Activated T-helper 2 cell treated with anti-CD3 and anti-CD28 coated beads, Interferon-gamma antibody, Interleukin-2, Interleukin-4, amounts not matched to agents 10 μg/mL and 5 μg/mL and 100 μg/mL, durations not matched to agents 14 hours and 24 hours and 36 hours (primary cell): ENCODE measurements at regions not wholly inside any gene's neighbourhood (a gene's known extent, or its start where the extent isn't known, plus 50 kb on each side); places are given as distances from the start of the nearest gene placed in this dataset.

Experiments used
- DNase-seq: peaks from one replicate; pipeline ENCODE4 v3.0.0; 2021; ENCODE audit warnings: low spot score
- H3K27ac Mint-ChIP-seq: one replicate; pipeline ENCODE4 v1.8.0; 2021; ENCODE audit warnings: mixed read lengths
- H3K27me3 Mint-ChIP-seq: one replicate; pipeline ENCODE4 v1.8.0; 2021; ENCODE audit warnings: low read depth, mixed read lengths
- H3K36me3 Mint-ChIP-seq: one replicate; pipeline ENCODE4 v1.8.0; 2021; ENCODE audit warnings: low read depth, mixed read lengths
- H3K4me1 Mint-ChIP-seq: one replicate; pipeline ENCODE4 v1.8.0; 2021; ENCODE audit warnings: low read depth, mixed read lengths
- H3K4me3 Mint-ChIP-seq: one replicate; pipeline ENCODE4 v1.8.0; 2021; ENCODE audit warnings: low read depth, mild to moderate bottlenecking, moderate library complexity, mixed read lengths
- H3K9me3 Mint-ChIP-seq: one replicate; pipeline ENCODE4 v1.8.0; 2021; ENCODE audit warnings: mixed read lengths
- intact Hi-C: fragments of 100-400 bp; cut with micrococcal nuclease; formaldehyde crosslinking; loops from one replicate; pipeline ENCODE4 v1.15.1; 2023

DNA sequence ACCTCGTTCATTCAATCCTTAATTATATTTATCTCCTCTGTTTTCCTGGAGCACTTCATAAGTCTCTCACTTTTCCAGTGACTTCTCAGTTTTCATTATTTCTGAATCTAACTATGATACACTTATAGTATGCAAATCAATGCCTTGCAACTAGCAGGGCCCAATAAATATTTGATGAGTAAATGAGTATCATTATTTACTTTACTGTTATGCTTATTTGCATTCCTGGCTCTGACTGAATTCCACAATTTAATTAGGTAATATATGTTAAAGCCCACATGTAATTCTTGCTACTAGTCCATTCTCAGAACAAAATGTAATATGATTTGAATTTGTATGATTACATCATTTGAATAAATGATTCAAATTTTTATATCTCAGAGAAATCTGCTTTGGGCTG lies 1595.1 kb upstream of the MIR17HG start:
- H3K27me3 Mint-ChIP-seq, result no peaks in the 10 kb centered on the region
- no peak for DNase-seq
- intact Hi-C loops, result no loop called here
- H3K9me3 Mint-ChIP-seq, result peaks cover 26% of the 10 kb centered on the region
- H3K4me3 Mint-ChIP-seq, result no peak overlapping the region
- H3K4me1 Mint-ChIP-seq, result no peaks in the 10 kb centered on the region
- H3K36me3 Mint-ChIP-seq, result no peaks in the 10 kb centered on the region
- no peak overlapping the region for H3K27ac Mint-ChIP-seq

DNA sequence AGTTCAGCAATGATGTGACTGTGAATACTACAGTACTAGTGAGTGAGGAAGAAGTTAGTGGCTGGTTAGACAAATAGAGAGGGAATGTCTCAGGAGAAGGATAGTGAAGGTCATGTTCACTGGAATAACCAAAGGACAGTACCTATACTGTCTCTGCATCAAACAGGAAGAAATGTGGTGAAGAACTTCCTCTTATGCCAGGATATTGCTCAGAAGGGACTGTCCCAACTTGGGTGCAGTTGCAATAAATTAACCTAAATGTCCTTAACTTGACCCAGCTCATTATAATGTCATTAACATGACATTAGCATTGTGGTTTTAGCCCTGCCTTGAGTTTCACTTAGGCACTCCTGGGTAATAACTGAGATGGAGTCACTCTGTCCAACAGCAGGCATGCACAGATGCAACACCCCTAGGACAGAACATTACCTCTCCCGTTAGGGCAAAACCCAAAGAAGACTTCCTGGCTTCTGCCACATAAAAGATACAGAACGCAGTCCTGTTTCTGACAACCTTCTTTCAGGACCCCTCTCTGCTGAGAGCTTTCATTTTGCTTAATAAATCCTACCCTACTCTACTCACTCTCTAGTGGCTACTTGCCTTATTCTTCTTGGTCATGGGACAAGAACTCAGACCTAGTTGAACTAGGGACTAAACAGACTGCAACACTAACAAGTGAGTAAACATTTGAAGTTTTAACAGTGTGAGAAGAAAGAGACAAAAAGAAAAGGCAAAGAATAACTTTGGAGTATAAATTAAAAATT lies 1591.6 kb upstream of the MIR17HG start:
- Mint-ChIP-seq H3K4me3 (no peak overlapping the region), H3K9me3 (peaks cover 31% of the 10 kb centered on the region), H3K36me3 (no peaks in the 10 kb centered on the region), H3K27ac (no peak overlapping the region), H3K27me3 (no peaks in the 10 kb centered on the region), H3K4me1 (no peaks in the 10 kb centered on the region)
- intact Hi-C loops, result no loop called here
- no peak for DNase-seq

DNA sequence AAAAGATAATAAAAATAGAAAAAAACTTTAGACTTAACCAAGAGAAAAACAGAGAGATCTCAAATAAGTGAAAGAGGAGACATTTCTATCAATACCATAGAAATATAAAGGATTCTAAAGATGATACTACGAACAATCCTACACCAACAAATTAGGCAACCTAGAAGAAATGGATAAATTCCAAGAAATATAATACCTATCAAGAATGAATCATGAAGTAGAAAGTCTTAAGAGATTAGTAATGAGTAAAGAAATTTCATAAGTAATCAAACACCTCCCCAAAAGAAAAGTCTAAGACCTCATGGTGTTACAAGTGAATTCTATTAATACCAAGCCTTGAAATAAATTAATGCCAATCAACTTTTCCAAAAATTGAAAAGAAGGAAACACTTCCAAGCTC lies 1584.5 kb upstream of the MIR17HG start:
- DNase-seq, result no peak
- no peaks in the 10 kb centered on the region for H3K36me3 Mint-ChIP-seq
- H3K4me1 Mint-ChIP-seq, result no peaks in the 10 kb centered on the region
- no peak overlapping the region for H3K27ac Mint-ChIP-seq
- intact Hi-C loops, result no loop called here
- H3K4me3 Mint-ChIP-seq, result no peak overlapping the region
- no peaks in the 10 kb centered on the region for H3K27me3 Mint-ChIP-seq
- peaks cover 34% of the 10 kb centered on the region for H3K9me3 Mint-ChIP-seq

DNA sequence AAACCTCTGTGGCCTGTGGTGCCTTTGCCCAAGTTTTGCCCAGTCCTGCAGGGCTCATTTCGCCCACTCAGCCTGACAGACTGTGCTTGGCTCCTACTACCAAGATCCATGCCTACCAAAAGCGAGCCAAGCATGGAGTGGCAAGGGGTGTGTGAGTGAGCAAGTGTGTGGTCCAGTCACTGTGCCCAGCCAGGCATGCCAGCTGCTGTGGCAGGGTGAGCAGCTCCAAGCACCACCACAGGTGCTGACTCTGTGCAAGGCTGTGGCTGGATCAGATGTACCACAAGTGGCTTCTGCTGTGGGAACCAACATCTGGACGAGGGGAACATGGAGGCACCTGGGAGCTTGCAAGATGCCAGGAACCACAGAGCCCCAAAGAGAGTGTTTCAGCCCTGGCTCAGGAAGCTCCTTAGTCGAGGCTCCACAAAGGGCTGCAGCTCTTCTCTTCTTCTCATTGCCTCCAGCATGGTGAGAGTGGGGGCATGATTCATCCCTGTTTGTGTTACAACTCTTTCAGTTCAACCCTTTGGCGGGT lies 1564.2 kb upstream of the MIR17HG start:
- intact Hi-C loops, result no loop called here
- no peaks in the 10 kb centered on the region for H3K27me3 Mint-ChIP-seq
- no peak overlapping the region for H3K27ac Mint-ChIP-seq
- no peak for DNase-seq
- H3K9me3 Mint-ChIP-seq, result peaks cover 15% of the 10 kb centered on the region
- H3K4me3 Mint-ChIP-seq, result no peak overlapping the region
- no peaks in the 10 kb centered on the region for H3K4me1 Mint-ChIP-seq
- H3K36me3 Mint-ChIP-seq, result no peaks in the 10 kb centered on the region

DNA sequence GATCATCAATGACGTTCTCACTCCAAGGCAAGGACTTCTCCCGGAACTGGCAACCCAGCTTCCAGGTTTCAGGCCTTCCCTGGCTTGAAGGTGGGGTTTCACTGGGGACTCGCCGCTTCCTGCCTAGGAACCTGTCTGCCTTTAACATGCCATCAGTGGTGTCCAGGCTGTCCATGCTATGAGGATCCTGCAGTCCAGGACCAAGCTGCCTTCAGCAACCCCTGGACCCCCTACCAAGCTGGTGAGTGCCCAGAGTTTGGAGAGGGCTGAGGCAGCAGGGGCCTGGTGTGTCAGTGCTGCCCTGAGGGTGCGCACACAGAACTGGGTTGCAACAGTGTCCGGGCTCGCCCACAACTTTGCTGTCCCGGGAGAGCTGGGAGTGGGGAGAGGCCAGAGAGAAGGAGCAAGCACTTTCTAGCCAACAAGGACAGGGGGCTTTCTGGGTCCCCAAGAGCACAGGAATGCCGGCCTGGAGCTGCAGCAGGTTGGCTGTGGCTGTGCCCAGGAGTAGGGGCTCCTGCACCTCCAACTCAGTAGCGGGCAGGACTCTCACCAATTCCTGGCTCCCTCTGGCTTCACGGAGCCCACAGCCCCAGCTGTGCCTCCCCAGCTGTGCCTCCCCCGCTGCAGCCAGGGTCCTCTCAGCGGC lies 1563.2 kb upstream of the MIR17HG start:
- intact Hi-C loops, result no loop called here
- Mint-ChIP-seq H3K27me3 (no peaks in the 10 kb centered on the region), H3K4me3 (no peak overlapping the region), H3K36me3 (no peaks in the 10 kb centered on the region), H3K4me1 (no peaks in the 10 kb centered on the region), H3K27ac (no peak overlapping the region), H3K9me3 (peaks cover 22% of the 10 kb centered on the region)
- no peak for DNase-seq

DNA sequence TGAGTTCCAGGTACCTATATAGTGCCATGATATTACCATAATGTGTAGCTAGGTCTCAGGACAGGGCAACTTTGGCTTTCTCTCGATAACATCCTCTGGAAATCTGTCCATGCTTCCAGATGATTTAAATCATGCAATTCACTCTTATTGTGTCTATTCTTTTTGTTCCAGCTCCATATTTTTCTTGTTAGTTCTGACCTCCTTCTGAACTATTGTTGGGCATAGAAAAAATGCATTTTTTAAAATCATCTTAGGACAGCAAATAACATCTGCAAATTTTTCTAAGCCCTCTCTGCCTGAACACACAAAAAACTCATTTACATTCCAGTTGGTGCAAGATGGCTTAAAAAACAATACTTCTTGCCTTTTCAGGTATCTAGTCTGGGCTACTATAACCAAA lies 1561.0 kb upstream of the MIR17HG start:
- no peak for DNase-seq
- Mint-ChIP-seq H3K4me3 (no peak overlapping the region), H3K27ac (no peak overlapping the region), H3K9me3 (peaks cover 27% of the 10 kb centered on the region), H3K4me1 (no peaks in the 10 kb centered on the region), H3K27me3 (no peaks in the 10 kb centered on the region), H3K36me3 (no peaks in the 10 kb centered on the region)
- intact Hi-C loops, result no loop called here

DNA sequence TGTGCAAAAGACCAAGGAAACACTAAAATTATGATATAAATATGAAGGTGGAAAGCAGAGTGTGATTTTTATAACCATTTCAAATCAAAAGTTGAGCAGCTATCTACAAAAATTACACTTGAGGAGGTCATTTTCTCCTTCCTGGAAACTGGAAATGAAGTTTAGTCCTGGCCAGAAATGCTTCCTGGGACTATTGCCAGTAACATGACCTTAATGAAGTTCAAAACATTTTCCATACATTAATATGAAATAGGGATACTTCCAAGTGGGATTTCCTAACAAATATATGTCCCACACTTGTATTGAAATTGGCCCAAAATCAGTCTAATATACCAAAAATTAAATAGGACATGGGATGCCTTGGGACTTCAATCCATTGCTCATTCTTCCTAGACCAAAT lies 1556.8 kb upstream of the MIR17HG start:
- DNase-seq, result no peak
- intact Hi-C loops, result no loop called here
- H3K27ac Mint-ChIP-seq, result no peak overlapping the region
- no peaks in the 10 kb centered on the region for H3K4me1 Mint-ChIP-seq
- H3K9me3 Mint-ChIP-seq, result peaks cover 34% of the 10 kb centered on the region
- no peaks in the 10 kb centered on the region for H3K27me3 Mint-ChIP-seq
- H3K4me3 Mint-ChIP-seq, result no peak overlapping the region
- no peaks in the 10 kb centered on the region for H3K36me3 Mint-ChIP-seq

DNA sequence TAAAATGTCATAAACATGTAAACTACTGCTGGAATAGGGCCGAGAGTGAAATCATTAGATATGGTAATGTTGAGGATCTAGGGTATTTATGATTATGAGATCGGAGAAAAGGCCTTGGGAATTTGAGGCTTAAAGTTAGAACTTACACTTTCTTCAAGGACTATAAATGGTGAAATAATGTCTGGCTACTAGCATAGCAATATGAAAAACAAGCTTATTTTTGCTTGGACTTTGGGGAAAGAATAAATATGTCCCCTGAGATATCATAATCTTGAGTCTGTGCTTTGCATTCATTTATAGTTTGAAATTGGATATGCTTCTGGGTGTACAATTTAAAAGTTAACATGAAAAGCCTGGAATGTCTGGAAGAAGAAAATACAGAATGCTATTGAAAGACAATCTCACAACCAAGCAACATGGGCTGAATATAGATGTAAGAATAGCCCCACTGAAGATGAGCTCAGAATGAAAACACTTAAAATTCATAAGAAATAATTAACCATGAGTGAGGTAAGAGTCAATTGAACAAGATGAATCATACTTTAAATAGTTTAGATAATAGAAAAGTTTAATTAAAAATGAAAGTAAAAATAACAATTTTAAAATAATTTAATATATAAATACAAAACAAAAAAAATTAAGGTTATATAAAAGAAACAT lies 1555.4 kb upstream of the MIR17HG start:
- no peak for DNase-seq
- Mint-ChIP-seq H3K36me3 (no peaks in the 10 kb centered on the region), H3K27me3 (no peaks in the 10 kb centered on the region), H3K4me1 (no peaks in the 10 kb centered on the region), H3K4me3 (no peak overlapping the region), H3K27ac (no peak overlapping the region), H3K9me3 (peaks cover 43% of the 10 kb centered on the region)
- intact Hi-C loops, result no loop called here

DNA sequence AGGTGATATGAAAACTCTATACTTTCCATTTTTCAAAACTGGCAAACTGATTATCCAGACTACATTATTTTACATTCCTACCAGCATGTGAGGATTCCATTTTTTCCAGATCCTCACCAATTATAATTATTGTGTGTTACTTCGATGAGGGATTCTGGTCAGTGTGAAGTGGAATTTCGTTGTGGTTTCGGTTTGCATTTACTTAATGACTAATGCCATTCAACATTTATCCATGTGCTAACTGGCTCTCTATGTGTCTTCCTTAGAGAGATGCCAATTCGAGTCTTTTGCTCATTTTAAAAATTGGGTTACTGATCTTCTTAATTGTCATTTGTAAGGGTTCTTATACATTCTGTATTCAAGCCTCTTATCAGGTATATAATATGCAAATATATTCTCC lies 1551.3 kb upstream of the MIR17HG start:
- intact Hi-C loops, result no loop called here
- Mint-ChIP-seq H3K36me3 (no peaks in the 10 kb centered on the region), H3K4me3 (no peak overlapping the region), H3K4me1 (no peaks in the 10 kb centered on the region), H3K27ac (no peak overlapping the region), H3K9me3 (peaks cover 48% of the 10 kb centered on the region), H3K27me3 (no peaks in the 10 kb centered on the region)
- no peak for DNase-seq

DNA sequence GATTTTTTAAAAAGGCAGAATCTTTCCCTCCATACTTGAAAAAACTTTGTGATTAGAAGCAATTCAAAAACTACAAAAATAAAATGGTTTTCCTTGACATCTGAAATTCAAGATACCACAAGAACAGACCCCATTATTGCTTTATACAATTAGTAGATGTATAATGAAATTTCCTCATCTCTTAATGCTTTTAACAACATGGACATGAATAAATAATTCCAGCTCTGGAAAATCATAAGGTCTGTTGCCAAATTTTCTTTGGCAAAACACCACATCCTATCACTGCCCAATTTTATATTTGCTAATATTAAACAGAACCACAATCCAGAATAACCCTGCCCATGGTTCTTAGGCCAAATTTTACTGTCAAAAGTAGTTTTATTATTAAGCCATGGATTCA lies 1543.6 kb upstream of the MIR17HG start:
- Mint-ChIP-seq H3K27me3 (no peaks in the 10 kb centered on the region), H3K4me1 (no peaks in the 10 kb centered on the region), H3K36me3 (no peaks in the 10 kb centered on the region), H3K4me3 (no peak overlapping the region), H3K27ac (no peak overlapping the region), H3K9me3 (peaks cover 47% of the 10 kb centered on the region)
- intact Hi-C loops, result no loop called here
- no peak for DNase-seq

DNA sequence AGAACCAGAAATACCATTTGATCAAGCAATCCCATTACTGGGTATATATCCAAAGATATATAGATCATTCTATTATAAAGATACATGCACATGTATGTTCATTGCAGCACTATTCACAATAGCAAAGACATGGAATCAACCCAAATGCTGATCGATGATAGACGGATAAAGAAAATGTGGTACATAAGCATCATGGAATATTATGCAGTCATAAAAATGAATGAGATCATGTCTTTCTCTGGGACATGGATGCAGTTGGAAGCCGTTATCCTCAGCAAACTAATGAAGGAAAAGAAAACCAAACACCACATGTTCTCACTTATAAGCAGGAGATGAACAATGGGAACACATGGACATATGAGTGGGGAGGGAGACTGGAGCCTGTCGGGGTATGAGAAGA lies 1540.9 kb upstream of the MIR17HG start:
- H3K27me3 Mint-ChIP-seq, result no peaks in the 10 kb centered on the region
- H3K27ac Mint-ChIP-seq, result no peak overlapping the region
- intact Hi-C loops, result no loop called here
- H3K4me3 Mint-ChIP-seq, result no peak overlapping the region
- H3K9me3 Mint-ChIP-seq, result peaks cover 31% of the 10 kb centered on the region
- no peaks in the 10 kb centered on the region for H3K36me3 Mint-ChIP-seq
- no peak for DNase-seq
- no peaks in the 10 kb centered on the region for H3K4me1 Mint-ChIP-seq

DNA sequence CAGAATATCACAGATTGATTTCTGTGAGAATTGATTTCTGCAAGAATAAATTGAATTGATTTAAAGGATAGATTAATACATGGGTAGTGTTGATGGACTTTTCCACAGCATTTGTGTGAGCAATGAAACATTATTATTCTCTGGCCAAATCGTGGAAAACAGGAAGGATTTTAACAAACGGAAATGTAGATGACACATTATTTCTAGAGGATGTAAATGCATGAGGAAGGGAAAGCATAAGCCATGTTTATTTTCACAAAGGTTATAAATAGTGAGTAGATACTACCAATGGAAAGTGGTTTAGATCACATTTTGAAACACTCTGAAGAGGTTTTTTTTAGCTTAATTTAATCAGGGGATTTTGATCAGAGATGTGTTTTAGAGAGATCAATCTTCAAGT lies 1534.6 kb upstream of the MIR17HG start:
- Mint-ChIP-seq H3K4me1 (no peaks in the 10 kb centered on the region), H3K4me3 (no peak overlapping the region), H3K9me3 (peaks cover 34% of the 10 kb centered on the region), H3K36me3 (no peaks in the 10 kb centered on the region), H3K27me3 (no peaks in the 10 kb centered on the region), H3K27ac (no peak overlapping the region)
- no peak for DNase-seq
- intact Hi-C loops, result no loop called here

DNA sequence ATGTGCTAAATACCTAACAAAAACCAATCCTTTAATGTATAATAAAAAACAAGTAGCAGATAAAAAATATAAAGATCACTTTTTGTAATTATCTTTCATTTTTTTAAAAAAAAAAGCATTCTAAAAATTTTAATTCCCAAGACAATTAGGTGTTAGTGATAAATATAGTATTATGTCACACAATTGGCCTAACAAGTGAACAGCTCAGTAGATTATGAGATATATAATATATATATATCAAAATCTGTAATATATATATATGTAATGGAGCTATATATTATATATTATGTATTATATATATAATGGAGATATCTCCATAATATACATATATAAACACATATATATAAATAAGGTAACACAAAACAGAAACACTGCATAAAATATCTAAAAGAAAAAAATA lies 1531.1 kb upstream of the MIR17HG start:
- no peak overlapping the region for H3K27ac Mint-ChIP-seq
- H3K27me3 Mint-ChIP-seq, result no peaks in the 10 kb centered on the region
- intact Hi-C loops, result no loop called here
- H3K4me1 Mint-ChIP-seq, result no peaks in the 10 kb centered on the region
- no peak for DNase-seq
- H3K9me3 Mint-ChIP-seq, result peaks cover 38% of the 10 kb centered on the region
- no peak overlapping the region for H3K4me3 Mint-ChIP-seq
- H3K36me3 Mint-ChIP-seq, result no peaks in the 10 kb centered on the region
